HEK293T (cell line): ENCODE measurements at regions not wholly inside any gene's neighbourhood (a gene's known extent, or its start where the extent isn't known, plus 50 kb on each side); places are given as distances from the start of the nearest gene placed in this dataset.

Source experiments
- ARNT ChIP-seq: fragments of 450-650 bp; IDR thresholded peaks from 2 replicates; pipeline ENCODE4 v1.6.1; 2017; ENCODE audit warnings: mild to moderate bottlenecking
- BHLHE40 ChIP-seq: fragments of 450-650 bp; IDR thresholded peaks from 2 replicates; pipeline ENCODE4 v1.6.1; 2016; ENCODE audit warnings: mild to moderate bottlenecking, moderate library complexity, borderline replicate concordance
- ELF4 ChIP-seq: fragments of 450-650 bp; IDR thresholded peaks from 2 replicates; pipeline ENCODE4 v1.6.1; 2017; ENCODE audit warnings: antibody characterized with exemption
- FOXA1 ChIP-seq: fragments of 450-650 bp; IDR thresholded peaks from 2 replicates; pipeline ENCODE4 v1.6.1; 2016; ENCODE audit warnings: mild to moderate bottlenecking
- FOXM1 ChIP-seq: fragments of 450-650 bp; IDR thresholded peaks from 2 replicates; pipeline ENCODE4 v1.6.1; 2017; ENCODE audit warnings: mild to moderate bottlenecking, borderline replicate concordance
- HDGF ChIP-seq: fragments of 450-650 bp; IDR thresholded peaks from 2 replicates; pipeline ENCODE4 v1.6.1; 2017; ENCODE audit warnings: antibody characterized with exemption, borderline replicate concordance
- LEF1 ChIP-seq: fragments of 450-650 bp; IDR thresholded peaks from 2 replicates; pipeline ENCODE4 v1.6.1; 2017; ENCODE audit warnings: mild to moderate bottlenecking, borderline replicate concordance
- PKNOX1 ChIP-seq: fragments of 450-650 bp; IDR thresholded peaks from 2 replicates; pipeline ENCODE4 v1.6.1; 2016
- TARDBP ChIP-seq: fragments of 450-650 bp; IDR thresholded peaks from 2 replicates; pipeline ENCODE4 v1.6.1; 2016

GRCh38 chr12:82097877-82098276 is 260.3 kb downstream of the CCDC59 start:
- TF ChIP-seq FOXM1 (no peak), PKNOX1 (no peak), LEF1 (no peak), ARNT (no peak), TARDBP (no peak), ELF4 (no peak), FOXA1 (no peak), HDGF (no peak), BHLHE40 (no peak)
